Gastroesophageal sphincter (tissue), 3 donors: ENCODE measurements at regions not wholly inside any gene's neighbourhood (a gene's known extent, or its start where the extent isn't known, plus 50 kb on each side); places are given as distances from the start of the nearest gene placed in this dataset.

ENCODE experiments used
- EP300 ChIP-seq: sonication (generic); formaldehyde crosslinking; IDR thresholded peaks from one replicate; pipeline ENCODE4 v1.6.1; 2017; ENCODE audit warnings: antibody characterized with exemption, mild to moderate bottlenecking
- POLR2A ChIP-seq, 2 donors: fragments of 450-650 bp; IDR thresholded peaks; one replicate each; pipeline ENCODE4 v1.6.1; 2017; ENCODE audit warnings: antibody characterized with exemption in 2 of 2, mild to moderate bottlenecking in 2 of 2, moderate library complexity in 1 of 2
- POLR2AphosphoS5 ChIP-seq: sonication (generic); formaldehyde crosslinking; IDR thresholded peaks from one replicate; pipeline ENCODE4 v1.6.1; 2017; ENCODE audit warnings: antibody characterized with exemption
- TF ChIP-seq, protein P1 (sequence below), 4 experiments: fragments of 200-600 bp in 2 of 4; fragments of 450-650 bp in 2 of 4; sonication (generic) in 1 of 4; IDR thresholded peaks; one replicate each; pipeline ENCODE4 v1.5.1; 2017 to 2019; ENCODE audit warnings: antibody characterized with exemption in 4 of 4, mild to moderate bottlenecking in 2 of 4, moderate library complexity in 2 of 4

DNA sequence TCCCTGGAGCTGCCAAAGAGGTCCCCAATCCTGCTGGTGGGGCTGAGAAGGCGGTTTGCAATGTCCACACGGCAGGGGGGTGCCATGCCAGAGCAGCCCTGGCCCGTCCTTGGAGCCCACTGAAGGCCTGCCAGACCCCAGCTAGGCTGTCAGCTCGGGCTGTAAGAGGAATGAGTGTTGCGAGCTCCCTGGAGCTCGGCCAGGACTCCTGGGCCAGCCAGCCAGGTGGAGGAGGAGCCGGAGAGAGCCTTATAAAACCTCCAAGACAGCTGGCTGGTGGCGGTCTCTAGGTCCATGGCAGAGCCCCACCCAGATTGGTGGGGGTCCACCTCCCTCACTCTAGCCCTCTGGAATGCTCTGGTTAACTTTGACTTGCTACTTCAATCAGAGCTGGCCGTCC lies 55.1 kb upstream of the CALN1 start:
- no peak for TF ChIP-seq POLR2AphosphoS5
- TF ChIP-seq, protein P1, sequence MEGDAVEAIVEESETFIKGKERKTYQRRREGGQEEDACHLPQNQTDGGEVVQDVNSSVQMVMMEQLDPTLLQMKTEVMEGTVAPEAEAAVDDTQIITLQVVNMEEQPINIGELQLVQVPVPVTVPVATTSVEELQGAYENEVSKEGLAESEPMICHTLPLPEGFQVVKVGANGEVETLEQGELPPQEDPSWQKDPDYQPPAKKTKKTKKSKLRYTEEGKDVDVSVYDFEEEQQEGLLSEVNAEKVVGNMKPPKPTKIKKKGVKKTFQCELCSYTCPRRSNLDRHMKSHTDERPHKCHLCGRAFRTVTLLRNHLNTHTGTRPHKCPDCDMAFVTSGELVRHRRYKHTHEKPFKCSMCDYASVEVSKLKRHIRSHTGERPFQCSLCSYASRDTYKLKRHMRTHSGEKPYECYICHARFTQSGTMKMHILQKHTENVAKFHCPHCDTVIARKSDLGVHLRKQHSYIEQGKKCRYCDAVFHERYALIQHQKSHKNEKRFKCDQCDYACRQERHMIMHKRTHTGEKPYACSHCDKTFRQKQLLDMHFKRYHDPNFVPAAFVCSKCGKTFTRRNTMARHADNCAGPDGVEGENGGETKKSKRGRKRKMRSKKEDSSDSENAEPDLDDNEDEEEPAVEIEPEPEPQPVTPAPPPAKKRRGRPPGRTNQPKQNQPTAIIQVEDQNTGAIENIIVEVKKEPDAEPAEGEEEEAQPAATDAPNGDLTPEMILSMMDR (IDR thresholded peaks at IDR 0.05) = no peak
- TF ChIP-seq POLR2A (IDR thresholded peaks at IDR 0.05) = no peak
- no peak for TF ChIP-seq EP300
